ENCODE measurements at regions not wholly inside any gene's neighbourhood (a gene's known extent, or its start where the extent isn't known, plus 50 kb on each side); places are given as distances from the start of the nearest gene placed in this dataset.

DNA sequence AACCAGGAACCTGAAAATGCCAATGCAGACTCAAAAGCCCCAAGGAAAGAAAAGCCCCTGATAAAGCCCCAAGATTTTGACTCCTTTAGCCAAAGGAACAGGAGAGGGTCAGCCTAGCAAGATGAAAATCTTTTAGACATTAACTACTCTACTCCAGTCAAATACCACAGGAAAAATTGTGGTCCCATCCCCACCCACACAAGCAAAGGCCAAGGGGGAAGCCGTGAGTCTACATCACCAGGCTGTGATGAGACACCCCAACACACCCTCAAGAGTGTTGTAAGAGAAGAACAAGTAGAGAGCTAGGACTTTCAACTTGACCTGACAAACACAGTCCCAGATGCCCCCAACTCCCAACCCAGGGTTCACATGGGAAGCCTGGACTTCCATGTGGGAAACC is 192.8 kb upstream of the NR5A2 start:
- TF ChIP-seq, protein P1, sequence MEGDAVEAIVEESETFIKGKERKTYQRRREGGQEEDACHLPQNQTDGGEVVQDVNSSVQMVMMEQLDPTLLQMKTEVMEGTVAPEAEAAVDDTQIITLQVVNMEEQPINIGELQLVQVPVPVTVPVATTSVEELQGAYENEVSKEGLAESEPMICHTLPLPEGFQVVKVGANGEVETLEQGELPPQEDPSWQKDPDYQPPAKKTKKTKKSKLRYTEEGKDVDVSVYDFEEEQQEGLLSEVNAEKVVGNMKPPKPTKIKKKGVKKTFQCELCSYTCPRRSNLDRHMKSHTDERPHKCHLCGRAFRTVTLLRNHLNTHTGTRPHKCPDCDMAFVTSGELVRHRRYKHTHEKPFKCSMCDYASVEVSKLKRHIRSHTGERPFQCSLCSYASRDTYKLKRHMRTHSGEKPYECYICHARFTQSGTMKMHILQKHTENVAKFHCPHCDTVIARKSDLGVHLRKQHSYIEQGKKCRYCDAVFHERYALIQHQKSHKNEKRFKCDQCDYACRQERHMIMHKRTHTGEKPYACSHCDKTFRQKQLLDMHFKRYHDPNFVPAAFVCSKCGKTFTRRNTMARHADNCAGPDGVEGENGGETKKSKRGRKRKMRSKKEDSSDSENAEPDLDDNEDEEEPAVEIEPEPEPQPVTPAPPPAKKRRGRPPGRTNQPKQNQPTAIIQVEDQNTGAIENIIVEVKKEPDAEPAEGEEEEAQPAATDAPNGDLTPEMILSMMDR (IDR thresholded peaks at IDR 0.05; ENCODE audit: low read depth, low read length): no peak
- TF ChIP-seq EZH2phosphoT487 (IDR thresholded peaks at IDR 0.05; ENCODE audit: low read depth): no peak

Measured in OCI-LY3 (cell line).